B cell (primary cell): ENCODE measurements at regions not wholly inside any gene's neighbourhood (a gene's known extent, or its start where the extent isn't known, plus 50 kb on each side); places are given as distances from the start of the nearest gene placed in this dataset.

Experiments
- ATAC-seq: fragments of 200-7000 bp; cut with Tn5 transposase; one replicate; pipeline ENCODE4 v1.10.0; 2021; ENCODE audit warnings: low read depth, mild to moderate bottlenecking, moderate number of reproducible peaks, moderate library complexity
- CTCF ChIA-PET: fragments of 350-600 bp; sonication (Branson Sonifier 250); formaldehyde crosslinking; loops from one replicate; lab custom pipeline; 2021; ENCODE audit warnings: antibody characterized with exemption, inconsistent platforms; lab: Charles Lee
- POLR2A ChIA-PET: fragments of 350-600 bp; sonication (Branson Sonifier 250); formaldehyde crosslinking; loops from one replicate; lab custom pipeline; 2021; ENCODE audit warnings: antibody characterized with exemption; lab: Charles Lee
- DNase-seq: peaks from one replicate; pipeline ENCODE4 v3.0.0; 2013
- H2AFZ ChIP-seq: 2 replicates; pipeline ENCODE4 v1.6.1; 2012; ENCODE audit warnings: mild to moderate bottlenecking, low read depth, low read length; ENCODE audit not compliant: insufficient read depth, poor library complexity, severe bottlenecking
- H3K27ac ChIP-seq, 2 donors: 1 replicate in 1 of 2; 2 replicates in 1 of 2; pipeline ENCODE4 v1.5.1; 2012 to 2013; ENCODE audit warnings: low read length in 2 of 2, mild to moderate bottlenecking in 2 of 2, moderate library complexity in 1 of 2
- H3K27me3 ChIP-seq, 4 experiments: fragments of 200-600 bp in 1 of 4; sonication (generic) in 1 of 4; replicated peaks in 1 of 4; 1 replicate in 2 of 4; 2 replicates in 2 of 4; pipeline versions ENCODE4 v1.6.1 to v1.7.0; 2013 to 2016; ENCODE audit warnings: low read length in 3 of 4, mild to moderate bottlenecking in 2 of 4, mixed read lengths in 1 of 4, moderate library complexity in 1 of 4; ENCODE audit not compliant: insufficient read depth in 4 of 4, control insufficient read depth in 3 of 4; ENCODE audit errors: control extremely low read depth in 1 of 4
- H3K36me3 ChIP-seq, 2 experiments: replicated peaks in 1 of 2; 1 replicate in 1 of 2; 2 replicates in 1 of 2; pipeline versions ENCODE4 v1.6.1 to v1.7.1; 2013; ENCODE audit warnings: low read length in 1 of 2; ENCODE audit not compliant: insufficient read depth in 2 of 2, control insufficient read depth in 1 of 2; ENCODE audit errors: control extremely low read depth in 1 of 2, extremely low read depth in 1 of 2
- H3K4me1 ChIP-seq, 2 donors: fragments of 200-600 bp in 1 of 2; sonication (generic) in 1 of 2; 1 replicate in 1 of 2; 2 replicates in 1 of 2; pipeline versions ENCODE4 v1.5.1 to v1.6.1; 2013 to 2017; ENCODE audit warnings: low read length in 2 of 2; ENCODE audit not compliant: control insufficient read depth in 2 of 2, insufficient read depth in 2 of 2
- H3K4me2 ChIP-seq: replicated peaks from 2 replicates; pipeline ENCODE3; 2012; ENCODE audit warnings: mild to moderate bottlenecking, low read depth, low read length; ENCODE audit not compliant: poor library complexity, severe bottlenecking
- H3K4me3 ChIP-seq, 5 experiments: fragments of 200-600 bp in 1 of 5; sonication (generic) in 1 of 5; 1 replicate in 3 of 5; 2 replicates in 2 of 5; pipeline versions ENCODE4 v1.5.1 to v1.7.0; 2011 to 2016; ENCODE audit warnings: low read length in 4 of 5, mild to moderate bottlenecking in 4 of 5, low read depth in 2 of 5, control low read depth in 1 of 5, moderate library complexity in 1 of 5; ENCODE audit not compliant: insufficient read depth in 1 of 5; ENCODE audit errors: control extremely low read depth in 1 of 5, extremely low read depth in 1 of 5
- H3K79me2 ChIP-seq: fragments of 200-600 bp; sonication (generic); one replicate; pipeline ENCODE4 v1.6.0; 2016; ENCODE audit warnings: low read length; ENCODE audit not compliant: control insufficient read depth, insufficient read depth
- H3K9ac ChIP-seq: fragments of 200-600 bp; sonication (generic); 2 replicates; pipeline ENCODE4 v1.6.1; 2017; ENCODE audit warnings: mild to moderate bottlenecking, low read length, moderate library complexity
- H3K9me3 ChIP-seq, 3 donors: one replicate each; pipeline versions ENCODE4 v1.6.1 to v1.7.1; 2013; ENCODE audit warnings: low read length in 2 of 3; ENCODE audit not compliant: control insufficient read depth in 2 of 3, insufficient read depth in 1 of 3; ENCODE audit errors: control extremely low read depth in 1 of 3
- H4K20me1 ChIP-seq: 2 replicates; pipeline ENCODE4 v1.6.0; 2012; ENCODE audit warnings: mild to moderate bottlenecking, low read length; ENCODE audit not compliant: insufficient read depth, control insufficient read depth, poor library complexity, severe bottlenecking
- H3K27ac Mint-ChIP-seq: one replicate; pipeline ENCODE4 v1.8.0; 2021; ENCODE audit warnings: mixed read lengths
- H3K27me3 Mint-ChIP-seq: one replicate; pipeline ENCODE4 v1.8.0; 2021; ENCODE audit warnings: mixed read lengths
- H3K4me1 Mint-ChIP-seq: one replicate; pipeline ENCODE4 v1.8.0; 2021; ENCODE audit warnings: mixed read lengths
- H3K4me3 Mint-ChIP-seq: one replicate; pipeline ENCODE4 v1.8.0; 2021; ENCODE audit warnings: mixed read lengths
- H3K9me3 Mint-ChIP-seq: one replicate; pipeline ENCODE4 v1.8.0; 2022; ENCODE audit warnings: mixed read lengths; ENCODE audit not compliant: insufficient read depth
- CTCF ChIP-seq: fragments of 200-600 bp; IDR thresholded peaks from one replicate; pipeline ENCODE4 v1.8.0; 2022; ENCODE audit warnings: antibody characterized with exemption, mild to moderate bottlenecking
- EZH2 ChIP-seq: IDR thresholded peaks from 2 replicates; pipeline ENCODE4 v1.6.1; 2012; ENCODE audit warnings: borderline replicate concordance, low read depth, mild to moderate bottlenecking, moderate library complexity, low read length; ENCODE audit not compliant: insufficient read depth, poor library complexity, severe bottlenecking
- WGBS: methylation state at CpG from one replicate; pipeline ENCODE4 v1.1.5; 2013; ENCODE audit warnings: missing lambda C conversion rate; ENCODE audit not compliant: insufficient coverage; 5-methylcytosine and 5-hydroxymethylcytosine counted together
- intact Hi-C: fragments of 100-400 bp; cut with micrococcal nuclease; formaldehyde crosslinking; loops from one replicate; pipeline ENCODE4 v1.10.0; 2022

GRCh38 chr11:122220321-122220720 lies 104.3 kb upstream of the BLID start:
- Histone ChIP-seq H3K9me3 (no peaks in the 10 kb centered on the region), H3K36me3 (no peaks in the 10 kb centered on the region), H3K27ac (no peak overlapping the region), H4K20me1 (no peaks in the 10 kb centered on the region), H3K27me3 (peaks cover 0 to 6% (median 0%) of the 10 kb centered on the region in 4 experiments), H3K4me1 (no peaks in the 10 kb centered on the region), H2AFZ (no peak overlapping the region), H3K9ac (no peak overlapping the region), H3K79me2 (no peaks in the 10 kb centered on the region), H3K4me2 (no peak overlapping the region), H3K4me3 (no peak overlapping the region)
- no peaks in the 10 kb centered on the region for H3K4me1 Mint-ChIP-seq
- intact Hi-C loops, result no loop called here
- no peak overlapping the region for H3K27ac Mint-ChIP-seq
- ATAC-seq (no peak), DNase-seq (no peak)
- ChIA-PET CTCF (no interaction called here), POLR2A (no interaction called here)
- no peak overlapping the region for H3K4me3 Mint-ChIP-seq
- no peak for TF ChIP-seq EZH2
- TF ChIP-seq CTCF, result no peak
- WGBS, result no CpG with 5 or more reads among the region's 2 CpGs
- no peaks in the 10 kb centered on the region for H3K9me3 Mint-ChIP-seq
- peaks cover 8% of the 10 kb centered on the region for H3K27me3 Mint-ChIP-seq

GRCh38 chr11:122219791-122220190 lies 103.8 kb upstream of the BLID start:
- H3K9me3 Mint-ChIP-seq, result no peaks in the 10 kb centered on the region
- H3K4me1 Mint-ChIP-seq, result no peaks in the 10 kb centered on the region
- no peak for DNase-seq
- no peaks in the 10 kb centered on the region for H3K9me3 ChIP-seq
- ATAC-seq, result no peak
- H2AFZ ChIP-seq, result no peak overlapping the region
- no peak overlapping the region for H3K4me2 ChIP-seq
- ChIA-PET POLR2A (no interaction called here), CTCF (no interaction called here)
- no peak overlapping the region for H3K4me3 ChIP-seq
- no peak for TF ChIP-seq EZH2
- no peak for TF ChIP-seq CTCF
- no peak overlapping the region for H3K4me3 Mint-ChIP-seq
- no peak overlapping the region for H3K27ac ChIP-seq
- no peaks in the 10 kb centered on the region for H3K36me3 ChIP-seq
- no peak overlapping the region for H3K27ac Mint-ChIP-seq
- H3K9ac ChIP-seq, result no peak overlapping the region
- H3K27me3 ChIP-seq, result peaks cover 0 to 6% (median 0%) of the 10 kb centered on the region in 4 experiments
- intact Hi-C loops, result no loop called here
- no peaks in the 10 kb centered on the region for H4K20me1 ChIP-seq
- peaks cover 8% of the 10 kb centered on the region for H3K27me3 Mint-ChIP-seq
- H3K79me2 ChIP-seq, result no peaks in the 10 kb centered on the region
- 100% methylated on average over 1 of the region's 3 CpGs for WGBS
- H3K4me1 ChIP-seq, result no peaks in the 10 kb centered on the region
